GM10266 (cell line): ENCODE measurements at regions not wholly inside any gene's neighbourhood (a gene's known extent, or its start where the extent isn't known, plus 50 kb on each side); places are given as distances from the start of the nearest gene placed in this dataset.

Source experiments
- DNase-seq: peaks from one replicate; pipeline ENCODE4 v3.0.0; 2012; ENCODE audit errors: extremely low spot score
- CTCF ChIP-seq: IDR thresholded peaks from 2 replicates; pipeline ENCODE4 v1.5.1; 2012; ENCODE audit warnings: mild to moderate bottlenecking, low read depth; ENCODE audit not compliant: control insufficient read depth, insufficient read depth; ENCODE audit errors: missing control alignments

- TF ChIP-seq CTCF: no peak
- DNase-seq: no peak
Observed at GRCh38 chr2:83850071-83850725, 608.9 kb downstream of the SUCLG1 start.

GRCh38 chr2:83844490-83844889, 614.6 kb downstream of the SUCLG1 start:
- no peak for DNase-seq
- TF ChIP-seq CTCF: no peak

- DNase-seq: no peak
- TF ChIP-seq CTCF: no peak
Observed at GRCh38 chr2:83842421-83842820, 616.7 kb downstream of the SUCLG1 start.

- no peak for DNase-seq
- TF ChIP-seq CTCF: no peak
Observed at GRCh38 chr2:83837823-83838222, 621.3 kb downstream of the SUCLG1 start.

- TF ChIP-seq CTCF: no peak
- no peak for DNase-seq
Observed at GRCh38 chr2:83827618-83828017, 631.5 kb downstream of the SUCLG1 start.

GRCh38 chr2:83826577-83826976, 632.5 kb downstream of the SUCLG1 start:
- no peak for DNase-seq
- TF ChIP-seq CTCF: no peak

- no peak for DNase-seq
- no peak for TF ChIP-seq CTCF
Observed at GRCh38 chr2:83823229-83823628, 635.9 kb downstream of the SUCLG1 start.
